ENCODE measurements at regions not wholly inside any gene's neighbourhood (a gene's known extent, or its start where the extent isn't known, plus 50 kb on each side); places are given as distances from the start of the nearest gene placed in this dataset.

GRCh38 chr3:154050766-154051165, 70.4 kb upstream of the ARHGEF26 start:
- TF ChIP-seq POLR2A (IDR thresholded peaks at IDR 0.05) = no peak
- no peak for TF ChIP-seq CTCF (IDR thresholded peaks at IDR 0.05)
- intact Hi-C loops (cut with DNase I) = no loop called here
- no peaks in the 10 kb centered on the region for H3K9me3 ChIP-seq (replicated peaks in 1 of 3)
- H3K4me3 ChIP-seq = no peak overlapping the region
- H3K27ac ChIP-seq = no peak overlapping the region
- DNase-seq = no peak
- H3K27me3 ChIP-seq = no peaks in the 10 kb centered on the region
- no peaks in the 10 kb centered on the region for H3K4me1 ChIP-seq (replicated peaks in 1 of 2)
- no peaks in the 10 kb centered on the region for H3K36me3 ChIP-seq (replicated peaks in 1 of 2)

GRCh38 chr3:154059833-154060232, 61.4 kb upstream of the ARHGEF26 start:
- TF ChIP-seq CTCF (IDR thresholded peaks at IDR 0.05) = no peak
- no peak for TF ChIP-seq POLR2A (IDR thresholded peaks at IDR 0.05)
- Histone ChIP-seq H3K36me3 (replicated peaks in 1 of 2) (no peaks in the 10 kb centered on the region), H3K4me3 (no peak overlapping the region), H3K27ac (no peak overlapping the region), H3K4me1 (replicated peaks in 1 of 2) (no peaks in the 10 kb centered on the region), H3K9me3 (replicated peaks in 1 of 3) (no peaks in the 10 kb centered on the region), H3K27me3 (no peaks in the 10 kb centered on the region)
- WGBS, 4 donors = 56 to 67% (median 63%) methylated on average over 6 of the region's 6 CpGs
- no peak for DNase-seq
- intact Hi-C loops (cut with DNase I) = no loop called here

- WGBS, 4 donors = 55 to 64% (median 62%) methylated on average over 4 of the region's 4 CpGs
- TF ChIP-seq CTCF (IDR thresholded peaks at IDR 0.05) (no peak), POLR2A (IDR thresholded peaks at IDR 0.05) (no peak)
- Histone ChIP-seq H3K4me1 (replicated peaks in 1 of 2) (no peaks in the 10 kb centered on the region), H3K27me3 (no peaks in the 10 kb centered on the region), H3K36me3 (replicated peaks in 1 of 2) (no peaks in the 10 kb centered on the region), H3K27ac (no peak overlapping the region), H3K9me3 (replicated peaks in 1 of 3) (no peaks in the 10 kb centered on the region), H3K4me3 (no peak overlapping the region)
- no peak for DNase-seq
- intact Hi-C loops (cut with DNase I) = no loop called here
Measured at GRCh38 chr3:154060238-154061000, 60.8 kb upstream of the ARHGEF26 start.

- TF ChIP-seq POLR2A (IDR thresholded peaks at IDR 0.05) (no peak), CTCF (IDR thresholded peaks at IDR 0.05) (no peak)
- WGBS, 4 donors = 43 to 57% (median 50%) methylated on average over 3 of the region's 3 CpGs
- intact Hi-C loops (cut with DNase I) = no loop called here
- Histone ChIP-seq H3K27me3 (no peaks in the 10 kb centered on the region), H3K36me3 (replicated peaks in 1 of 2) (no peaks in the 10 kb centered on the region), H3K27ac (no peak overlapping the region), H3K4me1 (replicated peaks in 1 of 2) (no peaks in the 10 kb centered on the region), H3K9me3 (replicated peaks in 1 of 3) (no peaks in the 10 kb centered on the region), H3K4me3 (no peak overlapping the region)
- no peak for DNase-seq
Measured at GRCh38 chr3:154061001-154061370, 60.2 kb upstream of the ARHGEF26 start.

All from adrenal gland (tissue), 9 donors.